IPS DF 6.9 (cell line): ENCODE measurements at regions not wholly inside any gene's neighbourhood (a gene's known extent, or its start where the extent isn't known, plus 50 kb on each side); places are given as distances from the start of the nearest gene placed in this dataset.

Experiments used
- DNase-seq: peaks from one replicate; pipeline ENCODE4 v3.0.0-alpha.2; 2013; ENCODE audit warnings: low read depth, low spot score
- H3K27ac ChIP-seq: one replicate; pipeline ENCODE4 v1.5.1; 2013; ENCODE audit warnings: low read length, control low read depth
- H3K27me3 ChIP-seq: 2 replicates; pipeline ENCODE4 v1.6.1; 2013; ENCODE audit warnings: mild to moderate bottlenecking, low read length; ENCODE audit not compliant: control insufficient read depth, insufficient read depth
- H3K36me3 ChIP-seq: 2 replicates; pipeline ENCODE4 v1.6.1; 2013; ENCODE audit warnings: low read length; ENCODE audit not compliant: control insufficient read depth, insufficient read depth
- H3K4me1 ChIP-seq: 2 replicates; pipeline ENCODE4 v1.6.1; 2013; ENCODE audit warnings: low read length; ENCODE audit not compliant: control insufficient read depth, insufficient read depth
- H3K4me3 ChIP-seq: 2 replicates; pipeline ENCODE4 v1.5.1; 2013; ENCODE audit warnings: mild to moderate bottlenecking, low read length
- H3K9me3 ChIP-seq: 2 replicates; pipeline ENCODE4 v1.6.1; 2013; ENCODE audit warnings: low read length, inconsistent platforms; ENCODE audit not compliant: control insufficient read depth, insufficient read depth
- WGBS: extraction: QIAGEN DNeasy Blood & Tissue Kit; methylation state at CpG from one replicate; pipeline ENCODE4 v1.1.7; 2013; ENCODE audit warnings: mixed read lengths, missing lambda C conversion rate; ENCODE audit not compliant: insufficient read length, insufficient coverage; 5-methylcytosine and 5-hydroxymethylcytosine counted together

DNA sequence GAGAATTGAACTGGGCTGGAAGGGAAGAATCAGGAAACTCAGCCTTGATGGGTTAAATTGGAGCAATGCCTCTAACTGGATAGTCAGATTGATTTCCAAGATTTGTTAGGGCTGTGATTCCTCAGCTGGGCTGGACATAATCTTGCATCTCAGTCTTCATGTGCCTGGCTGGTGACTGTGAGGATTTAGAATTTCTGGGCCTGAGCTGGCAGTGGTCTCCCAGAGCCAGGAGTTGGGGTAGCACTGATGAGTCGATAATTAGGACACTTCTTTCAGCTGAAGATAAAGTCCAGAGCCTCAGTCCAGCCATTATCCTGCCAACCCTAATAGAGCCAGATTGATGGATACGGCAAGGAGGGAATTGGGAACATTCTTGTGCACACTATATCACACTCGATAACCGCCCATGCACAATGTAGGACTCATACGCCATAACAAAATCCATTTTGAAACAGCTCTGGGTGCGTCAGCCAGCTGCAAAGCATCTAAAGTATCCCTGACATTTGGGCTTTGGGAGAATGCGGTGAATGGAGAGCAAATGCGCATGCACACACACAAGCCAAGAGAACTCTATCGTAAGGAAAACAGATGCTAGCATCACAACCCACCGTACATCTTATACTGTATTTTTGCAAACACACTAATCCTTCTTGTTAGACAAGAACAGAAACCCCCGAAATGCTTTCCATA, 405.1 kb upstream of the KLF4 start:
- DNase-seq, result no peak
- no CpG with 5 or more reads among the region's 11 CpGs for WGBS
- peaks cover 3% of the 10 kb centered on the region for H3K4me1 ChIP-seq
- H3K36me3 ChIP-seq, result no peaks in the 10 kb centered on the region
- no peaks in the 10 kb centered on the region for H3K9me3 ChIP-seq
- H3K27ac ChIP-seq, result no peak overlapping the region
- no peaks in the 10 kb centered on the region for H3K27me3 ChIP-seq
- H3K4me3 ChIP-seq, result no peak overlapping the region

DNA sequence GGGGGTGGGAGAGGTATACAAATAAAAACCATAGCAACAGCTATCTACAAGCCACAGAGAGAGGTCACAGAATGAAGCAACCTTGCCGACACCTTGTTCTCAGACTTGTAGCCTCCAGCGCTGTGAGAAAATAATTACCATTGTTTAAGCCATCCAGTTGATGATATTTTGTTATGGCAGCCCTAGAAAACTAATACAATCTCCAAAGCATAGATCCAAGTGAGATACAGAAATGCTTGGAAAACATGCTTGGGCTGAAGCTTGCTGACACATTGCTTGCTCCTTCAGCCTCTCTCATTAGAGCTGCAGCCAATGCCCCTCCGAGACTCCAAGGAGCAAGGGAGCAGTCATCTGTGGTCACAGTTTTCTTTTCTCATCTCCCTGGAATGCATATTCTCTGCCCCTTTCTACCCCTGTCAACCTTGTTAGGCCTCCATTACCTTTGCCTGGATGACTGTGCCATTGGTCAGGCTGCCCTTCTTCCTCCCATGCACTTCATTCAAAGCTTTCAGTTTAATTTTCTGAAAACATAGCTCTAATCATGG, 401.4 kb upstream of the KLF4 start:
- no peaks in the 10 kb centered on the region for H3K27me3 ChIP-seq
- no CpG with 5 or more reads among the region's 3 CpGs for WGBS
- H3K9me3 ChIP-seq, result no peaks in the 10 kb centered on the region
- no peaks in the 10 kb centered on the region for H3K36me3 ChIP-seq
- H3K27ac ChIP-seq, result no peak overlapping the region
- H3K4me3 ChIP-seq, result no peak overlapping the region
- no peak for DNase-seq
- H3K4me1 ChIP-seq, result peaks cover 3% of the 10 kb centered on the region

DNA sequence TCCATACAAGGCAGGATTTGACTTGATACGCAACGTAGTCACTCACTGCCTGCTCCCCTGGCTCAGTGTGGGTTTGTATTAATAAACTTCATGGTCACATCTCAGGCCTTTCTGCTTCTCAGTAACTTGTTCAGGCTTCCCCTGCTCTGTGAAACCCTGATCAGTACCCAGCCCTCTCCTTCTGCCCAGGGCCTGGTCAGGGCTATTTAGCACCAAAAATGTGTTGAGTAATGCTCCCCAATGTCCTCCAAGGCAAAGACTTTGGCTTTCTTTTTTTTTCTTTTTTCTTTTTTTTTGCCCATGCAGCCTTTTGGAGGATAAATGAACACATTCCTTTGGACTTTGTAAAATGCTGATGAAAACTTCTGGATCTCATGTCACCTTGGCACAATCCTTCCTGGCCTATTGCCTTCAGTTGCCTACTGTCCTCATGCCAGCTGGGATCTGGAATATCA, 399.2 kb upstream of the KLF4 start:
- no peak overlapping the region for H3K27ac ChIP-seq
- no CpG with 5 or more reads among the region's 2 CpGs for WGBS
- H3K4me1 ChIP-seq, result no peaks in the 10 kb centered on the region
- H3K36me3 ChIP-seq, result no peaks in the 10 kb centered on the region
- H3K27me3 ChIP-seq, result no peaks in the 10 kb centered on the region
- no peaks in the 10 kb centered on the region for H3K9me3 ChIP-seq
- no peak overlapping the region for H3K4me3 ChIP-seq
- DNase-seq, result no peak

DNA sequence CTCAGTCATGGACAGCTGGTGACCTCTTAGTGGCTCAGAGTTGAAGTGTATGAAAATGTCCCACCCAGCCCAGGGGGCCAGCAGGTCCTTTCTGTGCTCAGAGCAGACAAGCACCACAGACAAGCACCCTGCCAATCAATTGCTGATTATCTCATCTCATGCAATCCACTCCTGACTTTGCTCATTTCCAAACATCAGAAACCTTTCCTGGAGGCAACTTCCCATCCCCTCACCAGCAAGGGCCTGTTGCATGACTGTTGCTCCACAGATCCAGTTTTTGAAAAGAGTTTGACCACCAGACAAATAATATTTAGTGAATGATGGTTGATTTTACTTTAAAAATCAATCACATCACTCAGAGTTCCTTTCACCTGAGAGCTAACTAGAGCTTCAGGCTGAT, 397.3 kb upstream of the KLF4 start:
- Histone ChIP-seq H3K27me3 (no peaks in the 10 kb centered on the region), H3K9me3 (no peaks in the 10 kb centered on the region), H3K36me3 (no peaks in the 10 kb centered on the region), H3K4me3 (no peak overlapping the region), H3K27ac (no peak overlapping the region), H3K4me1 (no peaks in the 10 kb centered on the region)
- no peak for DNase-seq

DNA sequence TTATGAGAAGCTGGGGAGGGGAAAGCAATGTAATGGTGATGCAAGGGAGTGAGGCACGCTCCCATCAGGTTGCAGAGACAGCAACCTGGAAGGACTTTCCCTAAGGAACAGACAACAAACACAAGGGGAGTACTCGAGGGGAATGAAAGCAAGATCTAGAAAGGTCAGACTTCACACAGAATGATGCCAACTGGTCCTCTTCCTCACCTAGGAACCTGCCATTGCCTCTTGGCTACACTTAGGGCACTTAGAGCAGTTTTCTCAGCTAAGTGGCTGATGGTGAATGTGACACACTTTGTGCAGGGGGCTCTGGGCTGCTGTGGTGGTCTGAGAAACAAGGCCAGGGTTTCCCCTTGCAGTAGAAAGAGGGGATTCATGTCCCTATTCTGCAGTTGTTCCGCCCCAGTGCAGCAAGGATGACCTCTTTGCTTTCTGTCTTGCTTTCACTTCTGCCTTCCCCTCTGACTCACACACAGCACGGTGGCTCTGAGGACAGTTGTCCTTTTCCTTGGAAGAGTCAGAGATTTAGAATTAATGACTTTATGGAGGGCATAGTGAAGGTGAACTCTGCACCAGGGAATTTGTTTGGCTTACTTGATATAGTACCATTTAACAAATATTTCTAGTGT, 394.0 kb upstream of the KLF4 start:
- WGBS, result no CpG with 5 or more reads among the region's 4 CpGs
- Histone ChIP-seq H3K27me3 (no peaks in the 10 kb centered on the region), H3K36me3 (no peaks in the 10 kb centered on the region), H3K27ac (no peak overlapping the region), H3K4me1 (no peaks in the 10 kb centered on the region), H3K4me3 (no peak overlapping the region), H3K9me3 (no peaks in the 10 kb centered on the region)
- no peak for DNase-seq

DNA sequence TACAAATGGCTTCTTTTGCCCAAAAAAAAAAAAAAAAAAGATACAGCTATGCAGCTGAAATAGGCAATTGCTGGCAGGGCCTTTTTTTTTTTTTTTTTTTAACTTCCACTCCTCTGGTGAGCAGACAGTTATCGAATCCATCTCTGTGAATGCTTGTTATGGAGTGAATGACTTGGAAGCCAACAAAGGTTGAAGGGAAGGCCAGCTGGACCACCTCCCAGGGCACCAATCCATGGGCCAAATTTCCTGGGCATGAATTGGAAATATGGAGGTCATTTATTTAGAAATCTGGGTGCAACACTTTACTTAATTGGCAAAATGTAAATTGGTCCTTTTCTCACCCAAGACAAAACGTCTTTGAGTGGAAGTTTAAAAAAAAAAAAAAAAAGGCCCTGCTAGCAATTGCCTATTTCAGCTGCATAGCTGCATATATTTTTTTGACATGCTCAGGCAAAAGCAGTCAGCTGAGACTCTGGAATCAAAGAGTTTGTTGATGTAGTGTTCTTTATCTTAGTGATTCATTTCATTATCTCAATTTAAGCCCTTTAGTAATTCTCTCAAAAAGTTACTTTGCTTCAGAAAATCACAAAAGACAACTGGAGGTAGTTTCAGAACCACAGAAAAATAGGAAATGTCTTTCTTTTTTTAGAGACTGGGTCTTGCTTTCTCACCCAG, 392.2 kb upstream of the KLF4 start:
- WGBS, result no CpG with 5 or more reads among the region's 2 CpGs
- Histone ChIP-seq H3K27ac (no peak overlapping the region), H3K27me3 (no peaks in the 10 kb centered on the region), H3K36me3 (no peaks in the 10 kb centered on the region), H3K4me3 (no peak overlapping the region), H3K9me3 (no peaks in the 10 kb centered on the region), H3K4me1 (no peaks in the 10 kb centered on the region)
- no peak for DNase-seq

DNA sequence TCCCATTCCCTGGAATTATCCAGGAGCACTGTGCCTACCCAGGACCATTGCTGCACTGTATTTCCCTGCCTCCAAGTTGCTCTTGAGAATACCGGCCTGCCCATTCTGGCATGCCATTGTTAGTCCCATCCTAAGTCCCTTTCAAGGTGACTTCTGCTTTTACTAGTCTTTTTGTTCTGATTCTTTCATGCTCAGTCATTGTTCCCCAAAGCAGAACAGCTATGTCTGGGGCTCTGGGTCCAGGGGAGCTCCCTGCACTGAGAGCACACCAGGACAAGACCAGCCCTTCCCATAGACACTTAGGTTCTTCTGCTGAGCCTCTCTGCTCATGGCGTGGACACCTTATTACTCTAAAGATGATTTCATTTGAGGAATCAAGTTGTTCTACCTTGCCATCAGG, 388.9 kb upstream of the KLF4 start:
- no peak for DNase-seq
- Histone ChIP-seq H3K27ac (no peak overlapping the region), H3K9me3 (no peaks in the 10 kb centered on the region), H3K4me1 (no peaks in the 10 kb centered on the region), H3K27me3 (no peaks in the 10 kb centered on the region), H3K4me3 (no peak overlapping the region), H3K36me3 (no peaks in the 10 kb centered on the region)
- no CpG with 5 or more reads among the region's 2 CpGs for WGBS

DNA sequence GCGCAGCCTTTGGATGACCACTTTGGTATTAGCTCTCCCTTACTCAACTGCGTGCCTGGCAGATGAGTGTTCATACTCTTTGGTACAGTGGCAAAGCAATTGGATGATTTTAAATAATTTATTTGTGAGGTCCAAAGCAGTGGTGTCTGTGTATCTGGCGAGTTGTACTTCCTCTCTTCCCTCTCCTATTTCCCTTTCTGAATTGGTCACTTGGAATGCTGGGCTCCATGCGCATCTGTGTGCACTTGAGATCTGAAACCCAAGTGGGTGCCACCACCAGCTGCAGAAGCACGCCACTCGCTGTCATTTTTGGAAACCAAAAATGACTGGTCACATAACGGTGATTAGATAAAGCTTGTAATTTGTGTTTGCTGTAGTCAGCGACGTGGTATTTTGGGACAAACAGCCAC, 386.0 kb upstream of the KLF4 start:
- DNase-seq, result no peak

DNA sequence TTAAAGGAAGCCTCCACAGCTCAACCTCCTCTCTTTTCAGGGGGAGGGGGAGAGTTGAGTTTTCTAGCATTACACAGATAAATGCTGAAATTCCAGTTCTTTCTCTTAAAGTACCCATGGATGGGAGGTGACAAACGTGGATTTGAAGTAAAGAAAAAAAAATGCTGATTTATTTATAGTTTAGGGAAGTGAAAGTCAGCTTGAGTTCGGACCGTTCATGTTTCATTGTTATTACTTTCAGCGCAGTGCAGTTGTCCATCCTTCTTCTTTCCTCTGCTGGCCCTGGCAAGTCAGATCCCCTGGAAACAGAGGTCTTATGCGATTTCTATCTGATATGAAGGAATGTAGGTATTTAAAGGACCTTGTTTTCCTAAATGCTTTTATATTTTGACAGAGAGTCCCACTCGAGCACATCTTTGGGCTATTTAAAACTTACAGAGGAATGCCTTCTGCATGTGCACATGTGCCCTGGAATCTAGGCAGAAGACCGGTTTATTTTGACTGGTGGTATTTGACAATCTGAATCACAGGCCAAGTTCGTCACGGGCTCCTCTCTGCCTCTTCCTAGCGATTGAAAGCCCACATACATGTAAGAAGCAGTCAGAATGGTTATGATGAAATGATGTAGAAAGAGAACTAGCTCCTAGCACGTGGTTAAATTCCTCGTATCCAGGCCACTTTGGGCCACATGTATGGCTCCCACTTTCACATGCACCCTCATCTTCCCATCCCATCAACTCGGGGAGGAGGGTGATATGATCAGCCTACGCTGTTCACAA, 385.2 kb upstream of the KLF4 start:
- no peak for DNase-seq

More for the DNA sequence above, 386.0 kb upstream of the KLF4 start:
- Histone ChIP-seq H3K9me3 (no peaks in the 10 kb centered on the region), H3K4me3 (no peak overlapping the region), H3K27ac (no peak overlapping the region), H3K27me3 (no peaks in the 10 kb centered on the region), H3K36me3 (no peaks in the 10 kb centered on the region), H3K4me1 (peaks cover 2% of the 10 kb centered on the region; the same call in 1 of the 2 replicates)
- WGBS, result no CpG with 5 or more reads among the region's 9 CpGs

DNA sequence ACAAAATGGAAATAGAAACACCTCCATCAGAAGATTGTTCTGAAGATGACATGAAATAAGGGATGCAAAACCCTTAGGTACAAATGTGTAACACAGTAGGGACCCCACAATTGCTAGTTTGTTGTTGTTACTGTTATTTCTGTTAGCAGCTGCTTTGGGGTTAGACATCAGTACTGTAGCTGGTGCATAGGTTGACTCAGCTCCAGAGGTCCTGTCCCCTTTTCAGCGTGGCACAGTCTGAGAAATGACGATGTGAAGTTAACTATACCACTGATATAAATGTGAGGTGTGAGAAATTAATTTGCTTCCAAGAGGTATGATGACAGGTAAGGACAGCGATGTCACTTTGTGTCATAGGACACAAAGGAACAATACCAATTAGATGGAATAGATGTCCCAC, 384.6 kb upstream of the KLF4 start:
- H3K9me3 ChIP-seq, result no peaks in the 10 kb centered on the region
- H3K4me1 ChIP-seq, result peaks cover 2% of the 10 kb centered on the region; the same call in 1 of the 2 replicates
- no peak overlapping the region for H3K4me3 ChIP-seq
- no peaks in the 10 kb centered on the region for H3K36me3 ChIP-seq
- no peak overlapping the region for H3K27ac ChIP-seq
- no peaks in the 10 kb centered on the region for H3K27me3 ChIP-seq
- no peak for DNase-seq
- whole genome bisulfite sequencing, result no CpG with 5 or more reads among the region's 3 CpGs

More for the DNA sequence above, 385.2 kb upstream of the KLF4 start:
- peaks cover 2% of the 10 kb centered on the region; the same call in 1 of the 2 replicates for H3K4me1 ChIP-seq
- H3K27me3 ChIP-seq, result no peaks in the 10 kb centered on the region
- H3K4me3 ChIP-seq, result no peak overlapping the region
- no peak overlapping the region for H3K27ac ChIP-seq
- H3K9me3 ChIP-seq, result no peaks in the 10 kb centered on the region
- no CpG with 5 or more reads among the region's 14 CpGs for WGBS
- no peaks in the 10 kb centered on the region for H3K36me3 ChIP-seq
